Endometrium (tissue), 2 donors: ENCODE measurements at regions not wholly inside any gene's neighbourhood (a gene's known extent, or its start where the extent isn't known, plus 50 kb on each side); places are given as distances from the start of the nearest gene placed in this dataset.
"Not testable (repeated sequence)": the region's sequence is repeated elsewhere in the genome, so short reads cannot be mapped to it uniquely, and the experiment has no call there.

Experiments
- FAIRE-seq: peaks from 2 replicates; lab custom pipeline; 2012; peaks lifted over from hg19 to GRCh38; lab: Jason Lieb, UNC
- donor health status: control.
- donor health status: control.

- no peak for FAIRE-seq
Observed at GRCh38 chr4:79547851-79548250, 139.8 kb upstream of the GK2 start.

GRCh38 chr4:79545292-79545691 is 137.3 kb upstream of the GK2 start:
- not testable (repeated sequence) for FAIRE-seq

- FAIRE-seq, result no peak
Observed at GRCh38 chr4:79540143-79540542, 132.1 kb upstream of the GK2 start.

GRCh38 chr4:79535516-79535915 is 127.5 kb upstream of the GK2 start:
- peak; percentile 97 for FAIRE-seq

- no peak for FAIRE-seq
Observed at GRCh38 chr4:79528241-79528706, 120.2 kb upstream of the GK2 start.

GRCh38 chr4:79526641-79527565 is 118.9 kb upstream of the GK2 start:
- FAIRE-seq, result no peak

GRCh38 chr4:79516114-79516513 is 108.1 kb upstream of the GK2 start:
- no peak for FAIRE-seq

- FAIRE-seq, result no peak
Observed at GRCh38 chr4:79514621-79515329, 106.7 kb upstream of the GK2 start.

- no peak for FAIRE-seq
Observed at GRCh38 chr4:79513576-79513975, 105.5 kb upstream of the GK2 start.

GRCh38 chr4:79512363-79512762 is 104.3 kb upstream of the GK2 start:
- FAIRE-seq, result no peak

GRCh38 chr4:79502081-79502480 is 94.1 kb upstream of the GK2 start:
- FAIRE-seq, result no peak

GRCh38 chr4:79498282-79498681 is 90.3 kb upstream of the GK2 start:
- FAIRE-seq, result no peak

- FAIRE-seq, result no peak
Observed at GRCh38 chr4:79497001-79497400, 89.0 kb upstream of the GK2 start.

- no peak for FAIRE-seq
Observed at GRCh38 chr4:79495447-79495846, 87.4 kb upstream of the GK2 start.

GRCh38 chr4:79492148-79492547 is 84.1 kb upstream of the GK2 start:
- no peak for FAIRE-seq

GRCh38 chr4:79489506-79489905 is 81.5 kb upstream of the GK2 start:
- FAIRE-seq, result no peak

GRCh38 chr4:79476196-79476595 is 68.2 kb upstream of the GK2 start:
- no peak for FAIRE-seq

- FAIRE-seq, result no peak
Observed at GRCh38 chr4:79473439-79473724, 65.4 kb upstream of the GK2 start.

- no peak for FAIRE-seq
Observed at GRCh38 chr4:79472693-79473438, 64.8 kb upstream of the GK2 start.

- no peak for FAIRE-seq
Observed at GRCh38 chr4:79472036-79472435, 64.0 kb upstream of the GK2 start.

GRCh38 chr4:79471309-79471708 is 63.3 kb upstream of the GK2 start:
- FAIRE-seq, result no peak

- FAIRE-seq, result peak; percentile 85
Observed at GRCh38 chr4:79467246-79467932, 59.4 kb upstream of the GK2 start.
